ENCODE measurements at regions not wholly inside any gene's neighbourhood (a gene's known extent, or its start where the extent isn't known, plus 50 kb on each side); places are given as distances from the start of the nearest gene placed in this dataset.
"Not testable (repeated sequence)": the region's sequence is repeated elsewhere in the genome, so short reads cannot be mapped to it uniquely, and the experiment has no call there.

- peak; percentile 0 to 16 for DNase-seq (ENCODE audit: low read depth in 2 of 2)
Measured at GRCh38 chr4:125796138-125796537, 481.4 kb downstream of the FAT4 start.

GRCh38 chr4:125797621-125798020, 482.9 kb downstream of the FAT4 start:
- DNase-seq (ENCODE audit: low read depth in 2 of 2) = not testable (repeated sequence)

GRCh38 chr4:125801373-125801772, 486.6 kb downstream of the FAT4 start:
- no peak for DNase-seq (ENCODE audit: low read depth in 2 of 2)

- DNase-seq (ENCODE audit: low read depth in 2 of 2) = no peak
Measured at GRCh38 chr4:125801924-125802323, 487.2 kb downstream of the FAT4 start.

GRCh38 chr4:125808022-125808421, 493.3 kb downstream of the FAT4 start:
- DNase-seq (ENCODE audit: low read depth in 2 of 2) = no peak

GRCh38 chr4:125808570-125808969, 493.8 kb downstream of the FAT4 start:
- DNase-seq (ENCODE audit: low read depth in 2 of 2) = peak in 1 of 2 donors; percentile 1

GRCh38 chr4:125811892-125812291, 497.1 kb downstream of the FAT4 start:
- DNase-seq (ENCODE audit: low read depth in 2 of 2) = no peak

- DNase-seq (ENCODE audit: low read depth in 2 of 2) = no peak
Measured at GRCh38 chr4:125826801-125827695, 512.3 kb downstream of the FAT4 start.

- no peak for DNase-seq (ENCODE audit: low read depth in 2 of 2)
Measured at GRCh38 chr4:125827696-125828052, 512.9 kb downstream of the FAT4 start.

- no peak for DNase-seq (ENCODE audit: low read depth in 2 of 2)
Measured at GRCh38 chr4:125828346-125828745, 513.6 kb downstream of the FAT4 start.

- no peak for DNase-seq (ENCODE audit: low read depth in 2 of 2)
Measured at GRCh38 chr4:125832161-125832560, 517.4 kb downstream of the FAT4 start.

GRCh38 chr4:125836597-125837195, 521.9 kb downstream of the FAT4 start:
- DNase-seq (ENCODE audit: low read depth in 2 of 2) = peak in 1 of 2 donors; percentile 0

- no peak for DNase-seq (ENCODE audit: low read depth in 2 of 2)
Measured at GRCh38 chr4:125837493-125838201, 522.9 kb downstream of the FAT4 start.

GRCh38 chr4:125838202-125838601, 523.4 kb downstream of the FAT4 start:
- no peak for DNase-seq (ENCODE audit: low read depth in 2 of 2)

- DNase-seq (ENCODE audit: low read depth in 2 of 2) = no peak
Measured at GRCh38 chr4:125838924-125839323, 524.2 kb downstream of the FAT4 start.

GRCh38 chr4:125843947-125844346, 529.2 kb downstream of the FAT4 start:
- no peak for DNase-seq (ENCODE audit: low read depth in 2 of 2)

GRCh38 chr4:125847518-125847917, 532.8 kb downstream of the FAT4 start:
- no peak for DNase-seq (ENCODE audit: low read depth in 2 of 2)

GRCh38 chr4:125849869-125850268, 535.1 kb downstream of the FAT4 start:
- DNase-seq (ENCODE audit: low read depth in 2 of 2) = no peak

- no peak for DNase-seq (ENCODE audit: low read depth in 2 of 2)
Measured at GRCh38 chr4:125891597-125892258, 577.0 kb downstream of the FAT4 start.

GRCh38 chr4:125904802-125905201, 590.0 kb downstream of the FAT4 start:
- no peak for DNase-seq (ENCODE audit: low read depth in 2 of 2)

- DNase-seq (ENCODE audit: low read depth in 2 of 2) = no peak
Measured at GRCh38 chr4:125911058-125911457, 596.3 kb downstream of the FAT4 start.

- DNase-seq (ENCODE audit: low read depth in 2 of 2) = no peak
Measured at GRCh38 chr4:125911481-125911880, 596.7 kb downstream of the FAT4 start.

Measured in dermis microvascular lymphatic vessel endothelial cell (primary cell).